BLaER1 treated with 17β-estradiol and CSF1 and Interleukin-3, amounts not matched to agents 10 nM and 100 nM (cell line): ENCODE measurements at regions not wholly inside any gene's neighbourhood (a gene's known extent, or its start where the extent isn't known, plus 50 kb on each side); places are given as distances from the start of the nearest gene placed in this dataset.

Experiments
- H3K27ac ChIP-seq, 11 experiments: shearing (Covaris generic); formaldehyde crosslinking; 2 replicates each; pipeline ENCODE4 v1.8.1; 2022
- H3K27me3 ChIP-seq, 11 experiments: shearing (Covaris generic); formaldehyde crosslinking; 2 replicates each; pipeline ENCODE4 v1.8.1; 2022
- H3K36me3 ChIP-seq, 11 experiments: shearing (Covaris generic); formaldehyde crosslinking; 2 replicates each; pipeline ENCODE4 v1.8.1; 2022
- H3K4me1 ChIP-seq, 10 experiments: shearing (Covaris generic); formaldehyde crosslinking; 2 replicates each; pipeline ENCODE4 v1.8.1; 2022
- H3K4me2 ChIP-seq, 11 experiments: shearing (Covaris generic); formaldehyde crosslinking; 2 replicates each; pipeline ENCODE4 v1.8.1; 2022
- H3K4me3 ChIP-seq, 10 experiments: shearing (Covaris generic); formaldehyde crosslinking; 2 replicates each; pipeline ENCODE4 v1.8.1; 2022
- H3K9ac ChIP-seq, 11 experiments: shearing (Covaris generic); formaldehyde crosslinking; 2 replicates each; pipeline ENCODE4 v1.8.1; 2022
- H3K9me3 ChIP-seq, 11 experiments: shearing (Covaris generic); formaldehyde crosslinking; replicated peaks in 1 of 11; 2 replicates each; pipeline ENCODE4 v1.8.1; 2022
- H4K20me1 ChIP-seq, 11 experiments: shearing (Covaris generic); formaldehyde crosslinking; 2 replicates each; pipeline ENCODE4 v1.8.1; 2022
- Cebpa-rat ChIP-seq, 11 experiments: shearing (Covaris generic); IDR thresholded peaks; 2 replicates each; pipeline ENCODE4 v1.8.1; 2022

GRCh38 chr6:95518630-95519227 is 58.6 kb upstream of the MANEA start:
- Histone ChIP-seq H3K9ac (no peak overlapping the region), H3K27me3 (no peaks in the 10 kb centered on the region), H4K20me1 (no peaks in the 10 kb centered on the region), H3K4me2 (no peak overlapping the region), H3K9me3 (peaks cover 0 to 11% (median 3%) of the 10 kb centered on the region in 11 experiments; a peak in 5 of 22 replicates), H3K4me1 (no peaks in the 10 kb centered on the region), H3K4me3 (no peak overlapping the region), H3K36me3 (no peaks in the 10 kb centered on the region), H3K27ac (no peak overlapping the region)
- no peak for TF ChIP-seq Cebpa-rat (IDR thresholded peaks at IDR 0.05)

- H3K4me3 ChIP-seq, result no peak overlapping the region
- no peak overlapping the region for H3K4me2 ChIP-seq
- H3K9ac ChIP-seq, result no peak overlapping the region
- H3K27me3 ChIP-seq, result no peaks in the 10 kb centered on the region
- no peaks in the 10 kb centered on the region for H4K20me1 ChIP-seq
- no peak for TF ChIP-seq Cebpa-rat (IDR thresholded peaks at IDR 0.05)
- H3K36me3 ChIP-seq, result no peaks in the 10 kb centered on the region
- H3K9me3 ChIP-seq, result peaks cover 0 to 12% (median 3%) of the 10 kb centered on the region in 11 experiments; a peak in 5 of 22 replicates
- H3K4me1 ChIP-seq, result no peaks in the 10 kb centered on the region
- H3K27ac ChIP-seq, result no peak overlapping the region
These were observed 57.9 kb upstream of the MANEA start for GRCh38 chr6:95519228-95520037.

- Histone ChIP-seq H3K4me3 (no peak overlapping the region), H3K9me3 (peaks cover 0 to 18% (median 3%) of the 10 kb centered on the region in 11 experiments; a peak in 5 of 22 replicates), H3K4me1 (no peaks in the 10 kb centered on the region), H3K27ac (no peak overlapping the region), H4K20me1 (no peaks in the 10 kb centered on the region), H3K4me2 (no peak overlapping the region), H3K36me3 (no peaks in the 10 kb centered on the region), H3K9ac (no peak overlapping the region), H3K27me3 (no peaks in the 10 kb centered on the region)
- TF ChIP-seq Cebpa-rat (IDR thresholded peaks at IDR 0.05), result no peak
These were observed 56.2 kb upstream of the MANEA start for GRCh38 chr6:95521181-95521580.
